HEK293 (cell line): ENCODE measurements at regions not wholly inside any gene's neighbourhood (a gene's known extent, or its start where the extent isn't known, plus 50 kb on each side); places are given as distances from the start of the nearest gene placed in this dataset.

Source experiments
- CTCF ChIA-PET: fragments of 350-600 bp; formaldehyde crosslinking; extraction: SDS; loops from one replicate; lab custom pipeline; 2021; ENCODE audit warnings: antibody characterized with exemption; lab: Yijun Ruan, JAX
- POLR2A ChIA-PET: fragments of 300-600 bp; formaldehyde crosslinking; extraction: SDS; loops from one replicate; lab custom pipeline; 2020; ENCODE audit warnings: antibody characterized with exemption, inconsistent platforms; lab: Yijun Ruan, JAX
- H3K27ac ChIP-seq: fragments of 200-500 bp; sonication (Bioruptor generic); 2 replicates; pipeline ENCODE4 v1.5.1; 2014; ENCODE audit warnings: low read depth, low read length, control low read depth, inconsistent platforms; ENCODE audit errors: extremely low read depth
- H3K36me3 ChIP-seq, 2 experiments: fragments of 200-500 bp in 1 of 2; sonication (Bioruptor generic) in 1 of 2; 1 replicate in 1 of 2; 2 replicates in 1 of 2; pipeline ENCODE4 v1.5.1; 2014 to 2017; ENCODE audit warnings: inconsistent platforms in 2 of 2, low read length in 2 of 2; ENCODE audit not compliant: control insufficient read depth in 2 of 2, insufficient read depth in 1 of 2
- H3K4me1 ChIP-seq: fragments of 200-500 bp; sonication (Bioruptor generic); 2 replicates; pipeline ENCODE4 v1.5.1; 2014; ENCODE audit warnings: mild to moderate bottlenecking, low read length, inconsistent platforms; ENCODE audit not compliant: control insufficient read depth, insufficient read depth
- H3K4me3 ChIP-seq: 2 replicates; pipeline ENCODE4 v1.5.1; 2011; ENCODE audit warnings: low read depth, mild to moderate bottlenecking, control low read depth, low read length, moderate library complexity
- H3K9me3 ChIP-seq: fragments of 200-500 bp; sonication (Bioruptor generic); 2 replicates; pipeline ENCODE4 v1.5.1; 2014; ENCODE audit warnings: low read depth, low read length, inconsistent platforms; ENCODE audit not compliant: control insufficient read depth, insufficient read depth
- GLIS2 ChIP-seq: fragments of 450-650 bp; formaldehyde crosslinking; IDR thresholded peaks from 2 replicates; pipeline ENCODE4 v1.5.1; 2016; ENCODE audit warnings: missing biosample characterization, missing genetic modification characterization
- ZBTB10 ChIP-seq: fragments of 450-650 bp; formaldehyde crosslinking; IDR thresholded peaks from 2 replicates; pipeline ENCODE4 v1.5.1; 2016; ENCODE audit warnings: missing biosample characterization, missing genetic modification characterization
- ZFP69B ChIP-seq: fragments of 450-650 bp; formaldehyde crosslinking; IDR thresholded peaks from 2 replicates; pipeline ENCODE4 v1.5.1; 2016; ENCODE audit warnings: missing biosample characterization, missing genetic modification characterization
- ZNF433 ChIP-seq: fragments of 450-650 bp; formaldehyde crosslinking; IDR thresholded peaks from 2 replicates; pipeline ENCODE4 v1.5.1; 2016; ENCODE audit warnings: missing biosample characterization, missing genetic modification characterization, low read depth
- ZNF473 ChIP-seq: fragments of 450-650 bp; formaldehyde crosslinking; IDR thresholded peaks from 2 replicates; pipeline ENCODE4 v1.5.1; 2017; ENCODE audit warnings: missing biosample characterization, missing genetic modification characterization
- ZNF510 ChIP-seq: fragments of 450-650 bp; formaldehyde crosslinking; IDR thresholded peaks from 2 replicates; pipeline ENCODE4 v1.5.1; 2018; ENCODE audit warnings: mild to moderate bottlenecking, missing genetic modification characterization, missing biosample characterization; ENCODE audit not compliant: insufficient replicate concordance
- ZNF624 ChIP-seq: fragments of 450-650 bp; formaldehyde crosslinking; IDR thresholded peaks from 2 replicates; pipeline ENCODE4 v1.5.1; 2017; ENCODE audit warnings: missing biosample characterization, missing genetic modification characterization
- ZSCAN16 ChIP-seq: fragments of 450-650 bp; formaldehyde crosslinking; IDR thresholded peaks from 2 replicates; pipeline ENCODE4 v1.5.1; 2016; ENCODE audit warnings: missing biosample characterization, missing genetic modification characterization
- ZSCAN23 ChIP-seq: fragments of 450-650 bp; formaldehyde crosslinking; IDR thresholded peaks from 2 replicates; pipeline ENCODE4 v1.5.1; 2016; ENCODE audit warnings: missing biosample characterization, missing genetic modification characterization
- ZXDB ChIP-seq: fragments of 450-650 bp; formaldehyde crosslinking; IDR thresholded peaks from 2 replicates; pipeline ENCODE4 v1.5.1; 2016; ENCODE audit warnings: missing biosample characterization, missing genetic modification characterization
- TF ChIP-seq, protein P1 (sequence below): fragments of 450-650 bp; formaldehyde crosslinking; IDR thresholded peaks from 2 replicates; pipeline ENCODE4 v1.5.1; 2016; ENCODE audit warnings: missing biosample characterization, missing genetic modification characterization
- TF ChIP-seq, protein P2 (sequence below): fragments of 450-650 bp; IDR thresholded peaks from 2 replicates; pipeline ENCODE4 v1.5.1; 2018; ENCODE audit warnings: missing biosample characterization, mild to moderate bottlenecking, missing genetic modification characterization
- TF ChIP-seq, protein P3 (sequence below): sonication (generic); formaldehyde crosslinking; IDR thresholded peaks from 2 replicates; pipeline ENCODE4 v1.8.1; 2022; ENCODE audit warnings: mild to moderate bottlenecking, moderate library complexity, missing genetic modification reagents
- TF ChIP-seq, protein P4 (sequence below): fragments of 450-650 bp; formaldehyde crosslinking; IDR thresholded peaks from 2 replicates; pipeline ENCODE4 v1.5.1; 2016; ENCODE audit warnings: missing biosample characterization, missing genetic modification characterization

GRCh38 chr12:127075981-127076380 lies 1191.0 kb upstream of the TMEM132C start (continued):
- TF ChIP-seq, protein P1, sequence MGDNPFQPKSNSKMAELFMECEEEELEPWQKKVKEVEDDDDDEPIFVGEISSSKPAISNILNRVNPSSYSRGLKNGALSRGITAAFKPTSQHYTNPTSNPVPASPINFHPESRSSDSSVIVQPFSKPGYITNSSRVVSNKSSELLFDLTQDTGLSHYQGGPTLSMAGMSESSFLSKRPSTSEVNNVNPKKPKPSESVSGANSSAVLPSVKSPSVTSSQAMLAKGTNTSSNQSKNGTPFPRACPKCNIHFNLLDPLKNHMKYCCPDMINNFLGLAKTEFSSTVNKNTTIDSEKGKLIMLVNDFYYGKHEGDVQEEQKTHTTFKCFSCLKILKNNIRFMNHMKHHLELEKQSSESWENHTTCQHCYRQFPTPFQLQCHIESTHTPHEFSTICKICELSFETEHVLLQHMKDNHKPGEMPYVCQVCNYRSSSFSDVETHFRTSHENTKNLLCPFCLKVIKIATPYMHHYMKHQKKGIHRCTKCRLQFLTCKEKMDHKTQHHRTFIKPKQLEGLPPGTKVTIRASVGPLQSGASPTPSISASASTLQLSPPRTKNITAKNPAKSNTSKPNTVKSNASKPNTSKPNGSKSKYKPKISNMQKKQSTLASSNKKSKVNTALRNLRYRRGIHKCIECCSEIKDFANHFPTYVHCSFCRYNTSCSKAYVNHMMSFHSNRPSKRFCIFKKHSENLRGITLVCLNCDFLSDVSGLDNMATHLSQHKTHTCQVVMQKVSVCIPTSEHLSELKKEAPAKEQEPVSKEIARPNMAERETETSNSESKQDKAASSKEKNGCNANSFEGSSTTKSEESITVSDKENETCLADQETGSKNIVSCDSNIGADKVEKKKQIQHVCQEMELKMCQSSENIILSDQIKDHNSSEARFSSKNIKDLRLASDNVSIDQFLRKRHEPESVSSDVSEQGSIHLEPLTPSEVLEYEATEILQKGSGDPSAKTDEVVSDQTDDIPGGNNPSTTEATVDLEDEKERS (tag by site-specific recombination): no peak
- TF ChIP-seq, protein P2, sequence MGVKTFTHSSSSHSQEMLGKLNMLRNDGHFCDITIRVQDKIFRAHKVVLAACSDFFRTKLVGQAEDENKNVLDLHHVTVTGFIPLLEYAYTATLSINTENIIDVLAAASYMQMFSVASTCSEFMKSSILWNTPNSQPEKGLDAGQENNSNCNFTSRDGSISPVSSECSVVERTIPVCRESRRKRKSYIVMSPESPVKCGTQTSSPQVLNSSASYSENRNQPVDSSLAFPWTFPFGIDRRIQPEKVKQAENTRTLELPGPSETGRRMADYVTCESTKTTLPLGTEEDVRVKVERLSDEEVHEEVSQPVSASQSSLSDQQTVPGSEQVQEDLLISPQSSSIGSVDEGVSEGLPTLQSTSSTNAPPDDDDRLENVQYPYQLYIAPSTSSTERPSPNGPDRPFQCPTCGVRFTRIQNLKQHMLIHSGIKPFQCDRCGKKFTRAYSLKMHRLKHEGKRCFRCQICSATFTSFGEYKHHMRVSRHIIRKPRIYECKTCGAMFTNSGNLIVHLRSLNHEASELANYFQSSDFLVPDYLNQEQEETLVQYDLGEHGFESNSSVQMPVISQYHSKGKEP (tag by site-specific recombination): no peak
- TF ChIP-seq, protein P3, sequence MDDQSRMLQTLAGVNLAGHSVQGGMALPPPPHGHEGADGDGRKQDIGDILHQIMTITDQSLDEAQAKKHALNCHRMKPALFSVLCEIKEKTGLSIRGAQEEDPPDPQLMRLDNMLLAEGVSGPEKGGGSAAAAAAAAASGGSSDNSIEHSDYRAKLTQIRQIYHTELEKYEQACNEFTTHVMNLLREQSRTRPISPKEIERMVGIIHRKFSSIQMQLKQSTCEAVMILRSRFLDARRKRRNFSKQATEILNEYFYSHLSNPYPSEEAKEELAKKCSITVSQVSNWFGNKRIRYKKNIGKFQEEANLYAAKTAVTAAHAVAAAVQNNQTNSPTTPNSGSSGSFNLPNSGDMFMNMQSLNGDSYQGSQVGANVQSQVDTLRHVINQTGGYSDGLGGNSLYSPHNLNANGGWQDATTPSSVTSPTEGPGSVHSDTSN: no peak
- no peak for TF ChIP-seq ZNF433
- TF ChIP-seq ZNF624: no peak
- no peak for TF ChIP-seq ZSCAN23 (tag by site-specific recombination)
- TF ChIP-seq, protein P4, sequence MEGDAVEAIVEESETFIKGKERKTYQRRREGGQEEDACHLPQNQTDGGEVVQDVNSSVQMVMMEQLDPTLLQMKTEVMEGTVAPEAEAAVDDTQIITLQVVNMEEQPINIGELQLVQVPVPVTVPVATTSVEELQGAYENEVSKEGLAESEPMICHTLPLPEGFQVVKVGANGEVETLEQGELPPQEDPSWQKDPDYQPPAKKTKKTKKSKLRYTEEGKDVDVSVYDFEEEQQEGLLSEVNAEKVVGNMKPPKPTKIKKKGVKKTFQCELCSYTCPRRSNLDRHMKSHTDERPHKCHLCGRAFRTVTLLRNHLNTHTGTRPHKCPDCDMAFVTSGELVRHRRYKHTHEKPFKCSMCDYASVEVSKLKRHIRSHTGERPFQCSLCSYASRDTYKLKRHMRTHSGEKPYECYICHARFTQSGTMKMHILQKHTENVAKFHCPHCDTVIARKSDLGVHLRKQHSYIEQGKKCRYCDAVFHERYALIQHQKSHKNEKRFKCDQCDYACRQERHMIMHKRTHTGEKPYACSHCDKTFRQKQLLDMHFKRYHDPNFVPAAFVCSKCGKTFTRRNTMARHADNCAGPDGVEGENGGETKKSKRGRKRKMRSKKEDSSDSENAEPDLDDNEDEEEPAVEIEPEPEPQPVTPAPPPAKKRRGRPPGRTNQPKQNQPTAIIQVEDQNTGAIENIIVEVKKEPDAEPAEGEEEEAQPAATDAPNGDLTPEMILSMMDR (tag by site-specific recombination): no peak
- TF ChIP-seq ZFP69B (tag by site-specific recombination): no peak
- TF ChIP-seq ZNF510: no peak

GRCh38 chr12:127077262-127078045 lies 1189.5 kb upstream of the TMEM132C start:
- no peak overlapping the region for H3K27ac ChIP-seq

GRCh38 chr12:127078577-127079350 lies 1188.2 kb upstream of the TMEM132C start:
- ChIA-PET POLR2A (no interaction called here), CTCF (no interaction called here)

More at GRCh38 chr12:127077262-127078045, 1189.5 kb upstream of the TMEM132C start:
- Histone ChIP-seq H3K9me3 (no peaks in the 10 kb centered on the region), H3K4me1 (no peaks in the 10 kb centered on the region), H3K4me3 (no peak overlapping the region), H3K36me3 (no peaks in the 10 kb centered on the region)
- no peak for TF ChIP-seq ZSCAN16 (tag by site-specific recombination)
- TF ChIP-seq GLIS2 (tag by site-specific recombination): no peak
- ChIA-PET POLR2A (no interaction called here), CTCF (no interaction called here)

More at GRCh38 chr12:127078577-127079350, 1188.2 kb upstream of the TMEM132C start:
- H3K4me3 ChIP-seq: no peak overlapping the region
- TF ChIP-seq ZNF473 (tag by site-specific recombination): no peak
- TF ChIP-seq ZXDB (tag by site-specific recombination): no peak
- TF ChIP-seq ZBTB10: no peak
- H3K27ac ChIP-seq: no peak overlapping the region
- no peaks in the 10 kb centered on the region for H3K9me3 ChIP-seq
- H3K36me3 ChIP-seq: no peaks in the 10 kb centered on the region
- H3K4me1 ChIP-seq: no peaks in the 10 kb centered on the region
